HepG2 (cell line): ENCODE measurements at regions not wholly inside any gene's neighbourhood (a gene's known extent, or its start where the extent isn't known, plus 50 kb on each side); places are given as distances from the start of the nearest gene placed in this dataset.

Experiments
- ATAC-seq: fragments of 200-7000 bp; cut with Tn5 transposase; 3 replicates; pipeline ENCODE4 v1.9.1; 2020; ENCODE audit warnings: mild to moderate bottlenecking, moderate library complexity
- BruUV-seq: library from RNA; stranded (reverse); fragments of 400-500 nt; replicated peaks from 2 replicates; lab custom pipeline; 2021; lab: Mats Ljungman, UMichigan
- CTCF ChIA-PET: fragments of 300-600 bp; formaldehyde crosslinking; extraction: SDS; loops from one replicate; lab custom pipeline; 2021; ENCODE audit warnings: low total read pairs, inconsistent platforms, low intra/inter-chr PET ratio; lab: Yijun Ruan, JAX
- POLR2A ChIA-PET: fragments of 350-600 bp; sonication (Branson Sonifier 250); formaldehyde crosslinking; loops from one replicate; lab custom pipeline; 2020; ENCODE audit warnings: antibody characterized with exemption, inconsistent platforms; lab: Yijun Ruan, JAX
- DNase-seq: peaks from one replicate; pipeline ENCODE4 v3.0.0-alpha.2; 2015; ENCODE audit warnings: low spot score
- FAIRE-seq: peaks from 3 replicates; lab custom pipeline; 2011; peaks lifted over from hg19 to GRCh38; lab: Jason Lieb, UNC
- H2AFZ ChIP-seq: one replicate; pipeline ENCODE4 v1.6.1; 2011; ENCODE audit warnings: low read length, inconsistent platforms
- H3K27ac ChIP-seq: fragments of 300-600 bp; 3 replicates; pipeline ENCODE4 v1.8.0; 2011; ENCODE audit warnings: mixed run types, mild to moderate bottlenecking, mixed read lengths, low read length, inconsistent platforms; ENCODE audit not compliant: insufficient read depth; ENCODE audit errors: extremely low read length
- H3K27me3 ChIP-seq, 2 experiments: fragments of 200-600 bp in 1 of 2; 2 replicates in 1 of 2; 3 replicates in 1 of 2; pipeline versions ENCODE4 v1.6.0 to v1.8.0; 2011; ENCODE audit warnings: low read length in 2 of 2, mild to moderate bottlenecking in 2 of 2, moderate library complexity in 2 of 2, inconsistent platforms in 1 of 2; ENCODE audit not compliant: insufficient read depth in 2 of 2, control insufficient read depth in 1 of 2
- H3K36me3 ChIP-seq, 2 experiments: fragments of 200-600 bp in 1 of 2; replicated peaks in 1 of 2; 2 replicates in 1 of 2; 3 replicates in 1 of 2; pipeline versions ENCODE4 v1.5.1 to v1.8.0; 2011; ENCODE audit warnings: low read length in 2 of 2, inconsistent platforms in 1 of 2; ENCODE audit not compliant: insufficient read depth in 2 of 2, control insufficient read depth in 1 of 2
- H3K4me1 ChIP-seq: 2 replicates; pipeline ENCODE4 v1.5.1; 2012; ENCODE audit warnings: low read length, inconsistent platforms; ENCODE audit not compliant: insufficient read depth
- H3K4me2 ChIP-seq: 2 replicates; pipeline ENCODE4 v1.6.0; 2011; ENCODE audit warnings: low read depth, low read length, inconsistent platforms
- H3K4me3 ChIP-seq, 3 experiments: fragments of 200-600 bp in 1 of 3; sonication (generic), shearing (Covaris generic) in 1 of 3; replicated peaks in 1 of 3; 2 replicates each; pipeline ENCODE4 v1.5.1; 2011 to 2016; ENCODE audit warnings: low read length in 3 of 3, inconsistent platforms in 2 of 3, low read depth in 2 of 3, mild to moderate bottlenecking in 2 of 3, control low read depth in 1 of 3, mixed read lengths in 1 of 3; ENCODE audit not compliant: insufficient read depth in 1 of 3
- H3K79me2 ChIP-seq: one replicate; pipeline ENCODE4 v1.6.1; 2011; ENCODE audit warnings: low read length, inconsistent platforms; ENCODE audit not compliant: insufficient read depth
- H3K9ac ChIP-seq: 2 replicates; pipeline ENCODE4 v1.6.0; 2011; ENCODE audit warnings: mild to moderate bottlenecking, low read depth, low read length, inconsistent platforms; ENCODE audit not compliant: insufficient read depth
- H3K9me3 ChIP-seq: 2 replicates; pipeline ENCODE4 v1.5.1; 2012; ENCODE audit warnings: mild to moderate bottlenecking, low read length
- H4K20me1 ChIP-seq: 2 replicates; pipeline ENCODE4 v1.6.0; 2011; ENCODE audit warnings: inconsistent platforms, mild to moderate bottlenecking, low read length, moderate library complexity; ENCODE audit not compliant: insufficient read depth
- ATF7-NPFF ChIP-seq: sonication (generic); formaldehyde crosslinking; IDR thresholded peaks from 2 replicates; pipeline ENCODE4 v1.8.1; 2023; ENCODE audit warnings: mild to moderate bottlenecking, low read depth, missing genetic modification reagents, moderate library complexity
- EP300 ChIP-seq, 3 experiments: sonication (generic) in 1 of 3; formaldehyde crosslinking in 1 of 3; IDR thresholded peaks; 2 replicates each; pipeline versions ENCODE4 v1.5.1 to v1.6.1; 2011 to 2020; ENCODE audit warnings: low read depth in 2 of 3, low read length in 2 of 3, borderline replicate concordance in 1 of 3, improper control_type of control experiment in 1 of 3, mild to moderate bottlenecking in 1 of 3, missing genetic modification reagents in 1 of 3, moderate library complexity in 1 of 3
- IKZF5 ChIP-seq: IDR thresholded peaks from 2 replicates; pipeline ENCODE4 v1.6.1; 2018; ENCODE audit warnings: missing genetic modification reagents, mild to moderate bottlenecking, missing compliant biosample characterization
- NR1H2 ChIP-seq: sonication (generic); formaldehyde crosslinking; IDR thresholded peaks from 2 replicates; pipeline ENCODE4 v1.8.1; 2022; ENCODE audit warnings: low read depth, missing genetic modification reagents, borderline replicate concordance
- SNAPC2 ChIP-seq: sonication (generic); formaldehyde crosslinking; IDR thresholded peaks from 2 replicates; pipeline ENCODE4 v1.8.1; 2022; ENCODE audit warnings: mild to moderate bottlenecking, missing genetic modification reagents
- ZBTB2 ChIP-seq: sonication (generic); formaldehyde crosslinking; IDR thresholded peaks from 2 replicates; pipeline ENCODE4 v1.8.0; 2022; ENCODE audit warnings: low read depth, missing genetic modification reagents
- ZBTB4 ChIP-seq: sonication (generic); formaldehyde crosslinking; IDR thresholded peaks from 2 replicates; pipeline ENCODE4 v1.4.0; 2020; ENCODE audit warnings: missing genetic modification reagents, mild to moderate bottlenecking, borderline replicate concordance
- ZFP90 ChIP-seq: sonication (generic); formaldehyde crosslinking; IDR thresholded peaks from 2 replicates; pipeline ENCODE4 v1.8.0; 2022; ENCODE audit warnings: missing genetic modification reagents, mild to moderate bottlenecking, inconsistent platforms, borderline replicate concordance
- ZNF136 ChIP-seq: sonication (generic); formaldehyde crosslinking; IDR thresholded peaks from 2 replicates; pipeline ENCODE4 v1.8.1; 2022; ENCODE audit warnings: low read depth, mild to moderate bottlenecking, moderate library complexity, missing genetic modification reagents
- ZNF550 ChIP-seq: sonication (generic); formaldehyde crosslinking; IDR thresholded peaks from 2 replicates; pipeline ENCODE4 v1.4.0; 2020; ENCODE audit warnings: mild to moderate bottlenecking, missing genetic modification reagents, borderline replicate concordance
- ZNF713 ChIP-seq: sonication (generic); formaldehyde crosslinking; IDR thresholded peaks from 2 replicates; pipeline ENCODE4 v1.4.0; 2020; ENCODE audit warnings: mild to moderate bottlenecking, missing genetic modification reagents
- ZSCAN22 ChIP-seq: sonication (generic); formaldehyde crosslinking; IDR thresholded peaks from 2 replicates; pipeline ENCODE4 v1.4.0; 2020; ENCODE audit warnings: mild to moderate bottlenecking, missing genetic modification reagents
- WGBS: methylation state at CpG from one replicate; pipeline ENCODE4 v1.1.6; 2017; ENCODE audit warnings: low lambda C conversion rate; 5-methylcytosine and 5-hydroxymethylcytosine counted together
- in situ Hi-C: cut with HindIII; loops from 2 replicates; pipeline ENCODE4 v1.10.0; 2017; ENCODE audit warnings: low pct_unique_long_range_greater_than_20kb; ENCODE audit not compliant: extremely low pct_ligation_motif_present
- intact Hi-C: fragments of 100-400 bp; cut with micrococcal nuclease; formaldehyde crosslinking; loops from one replicate; pipeline ENCODE4 v1.10.0; 2022; ENCODE audit not compliant: unreplicated experiment

DNA sequence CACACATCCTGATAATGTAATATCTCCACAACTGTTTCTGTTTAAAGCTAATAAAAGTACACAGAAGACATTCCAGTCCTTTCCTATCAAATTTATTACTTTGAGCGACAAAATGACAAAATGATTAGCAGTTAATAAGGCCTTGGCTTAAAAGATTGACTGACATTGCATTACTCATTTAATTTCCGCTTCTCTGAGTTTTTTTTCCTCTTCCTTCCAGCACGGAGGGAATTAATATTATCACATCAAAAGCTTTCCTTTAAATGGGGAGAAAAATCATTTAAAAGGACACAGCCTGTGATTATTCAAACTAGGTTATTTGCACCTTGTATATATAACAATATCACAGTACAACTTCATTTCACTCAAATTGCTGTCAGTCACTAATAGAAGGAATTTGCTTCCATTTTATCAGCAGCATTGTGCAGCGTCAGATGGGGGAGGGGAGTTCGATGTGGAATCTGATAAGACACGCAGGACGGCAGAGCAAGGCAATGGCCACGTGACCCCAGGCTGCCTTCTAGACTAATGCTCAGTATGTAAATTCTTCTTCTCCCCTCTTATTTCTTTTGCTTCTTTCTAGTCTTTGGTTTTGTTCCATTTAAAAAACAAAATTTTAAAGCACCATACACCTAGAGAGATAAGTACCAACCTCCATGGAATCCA is 400.5 kb downstream of the IRX1 start (continued):
- TF ChIP-seq EP300 (IDR thresholded peaks at IDR 0.05; ENCODE audit: low read depth in 2 of 2, low read length in 2 of 2) (no peak), EP300 (CRISPR knock-in tag; IDR thresholded peaks at IDR 0.05; ENCODE audit: borderline replicate concordance) (no peak)

DNA sequence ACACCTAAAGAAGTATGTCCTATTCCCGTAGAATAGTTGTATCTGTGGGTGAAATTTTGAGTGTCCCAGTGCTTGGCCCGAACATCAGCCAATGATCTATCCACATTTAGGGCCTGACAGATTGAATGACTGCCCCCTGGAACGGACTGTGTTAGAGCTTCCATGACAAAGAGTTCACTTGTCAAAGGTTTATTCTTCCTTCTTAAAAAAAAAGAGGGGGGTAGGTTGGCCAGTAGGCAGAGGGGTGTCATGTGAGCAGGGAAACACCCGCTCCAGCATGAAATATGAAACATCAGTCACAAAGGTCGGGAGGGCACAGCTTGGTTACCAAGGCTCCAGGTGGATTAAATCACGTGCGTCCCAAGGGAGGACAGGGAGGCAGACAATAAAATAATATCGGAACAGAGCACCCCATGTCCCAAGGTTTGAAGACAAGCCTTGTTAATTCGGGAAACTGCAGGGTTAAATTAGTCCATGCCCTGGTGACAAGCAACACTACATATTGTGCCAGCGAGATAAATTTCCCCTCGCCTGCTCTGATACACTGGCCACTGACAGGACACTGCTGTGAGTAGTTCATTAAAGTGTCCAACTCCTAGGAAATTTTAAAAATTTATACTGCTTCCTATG is 401.2 kb downstream of the IRX1 start:
- no peak overlapping the region for H3K4me2 ChIP-seq
- no peak overlapping the region for H3K4me3 ChIP-seq
- H3K9me3 ChIP-seq: peaks cover 97% of the 10 kb centered on the region
- H3K4me1 ChIP-seq: no peaks in the 10 kb centered on the region
- CTCF ChIA-PET: no interaction called here
- no peak for ATAC-seq
- TF ChIP-seq ZSCAN22 (CRISPR knock-in tag) (no peak), ATF7-NPFF (CRISPR knock-in tag) (no peak), ZNF713 (no peak), SNAPC2 (CRISPR knock-in tag) (no peak), ZNF136 (CRISPR knock-in tag) (no peak), ZNF550 (no peak), NR1H2 (CRISPR knock-in tag) (no peak), ZBTB2 (CRISPR knock-in tag) (no peak), IKZF5 (no peak), ZFP90 (CRISPR knock-in tag) (no peak), ZBTB4 (CRISPR knock-in tag) (no peak)
- intact Hi-C loops: no loop called here
- BruUV-seq: no TSS peak
- POLR2A ChIA-PET: no interaction called here
- H3K9ac ChIP-seq: no peak overlapping the region
- no peaks in the 10 kb centered on the region for H3K27me3 ChIP-seq
- no peak overlapping the region for H3K27ac ChIP-seq
- no peak overlapping the region for H2AFZ ChIP-seq
- no peak for FAIRE-seq
- 12% methylated on average over 11 of the region's 11 CpGs for WGBS
- no peak for DNase-seq
- in situ Hi-C loops: no loop called here
- H3K36me3 ChIP-seq: no peaks in the 10 kb centered on the region
- H4K20me1 ChIP-seq: no peaks in the 10 kb centered on the region
- H3K79me2 ChIP-seq: no peaks in the 10 kb centered on the region
